ENCODE measurements at regions not wholly inside any gene's neighbourhood (a gene's known extent, or its start where the extent isn't known, plus 50 kb on each side); places are given as distances from the start of the nearest gene placed in this dataset.

GRCh38 chr5:155839251-155840037, 487.5 kb upstream of the SGCD start:
- ATAC-seq (replicated peaks) = no peak
- H3K27me3 Mint-ChIP-seq = no peaks in the 10 kb centered on the region
- H3K9me3 Mint-ChIP-seq = no peaks in the 10 kb centered on the region
- H3K4me3 Mint-ChIP-seq = no peak overlapping the region
- DNase-seq = no peak
- H3K36me3 Mint-ChIP-seq (ENCODE audit: insufficient read depth) = peaks cover 10% of the 10 kb centered on the region
- peaks cover 2 to 12% of the 10 kb centered on the region in 2 donors for H3K4me1 Mint-ChIP-seq (ENCODE audit: low read depth in 2 of 2)
- H3K27ac Mint-ChIP-seq = no peak overlapping the region

- Mint-ChIP-seq H3K27ac (no peak overlapping the region), H3K9me3 (no peaks in the 10 kb centered on the region), H3K27me3 (no peaks in the 10 kb centered on the region), H3K36me3 (ENCODE audit: insufficient read depth) (no peaks in the 10 kb centered on the region), H3K4me3 (no peak overlapping the region), H3K4me1 (ENCODE audit: low read depth in 2 of 2) (no peaks in the 10 kb centered on the region)
- DNase-seq = no peak
- ATAC-seq (replicated peaks) = no peak
Measured at GRCh38 chr5:155844542-155844941, 482.4 kb upstream of the SGCD start.

- Mint-ChIP-seq H3K36me3 (ENCODE audit: insufficient read depth) (no peaks in the 10 kb centered on the region), H3K9me3 (peaks cover 0 to 2% of the 10 kb centered on the region in 2 donors), H3K27me3 (peaks cover 0 to 13% of the 10 kb centered on the region in 2 donors), H3K4me1 (ENCODE audit: low read depth in 2 of 2) (no peaks in the 10 kb centered on the region), H3K27ac (no peak overlapping the region), H3K4me3 (no peak overlapping the region)
- DNase-seq (no peak), ATAC-seq (replicated peaks) (no peak)
Measured at GRCh38 chr5:155850370-155850769, 476.6 kb upstream of the SGCD start.

GRCh38 chr5:155866971-155867370, 460.0 kb upstream of the SGCD start:
- H3K4me3 Mint-ChIP-seq = no peak overlapping the region
- peaks cover 2 to 6% of the 10 kb centered on the region in 2 donors for H3K9me3 Mint-ChIP-seq
- peaks cover 3 to 8% of the 10 kb centered on the region in 2 donors for H3K4me1 Mint-ChIP-seq (ENCODE audit: low read depth in 2 of 2)
- peaks cover 8 to 13% of the 10 kb centered on the region in 2 donors for H3K27me3 Mint-ChIP-seq
- no peaks in the 10 kb centered on the region for H3K36me3 Mint-ChIP-seq (ENCODE audit: insufficient read depth)
- ATAC-seq (replicated peaks) (no peak), DNase-seq (no peak)
- no peak overlapping the region for H3K27ac Mint-ChIP-seq

GRCh38 chr5:155867522-155868088, 459.4 kb upstream of the SGCD start:
- no peak for ATAC-seq (replicated peaks)
- no peaks in the 10 kb centered on the region for H3K36me3 Mint-ChIP-seq (ENCODE audit: insufficient read depth)
- H3K4me3 Mint-ChIP-seq = no peak overlapping the region
- peaks cover 9 to 13% of the 10 kb centered on the region in 2 donors for H3K27me3 Mint-ChIP-seq
- no peak for DNase-seq
- H3K4me1 Mint-ChIP-seq (ENCODE audit: low read depth in 2 of 2) = peaks cover 3 to 8% of the 10 kb centered on the region in 2 donors
- peaks cover 2 to 6% of the 10 kb centered on the region in 2 donors for H3K9me3 Mint-ChIP-seq
- H3K27ac Mint-ChIP-seq = no peak overlapping the region

GRCh38 chr5:155870636-155871035, 456.3 kb upstream of the SGCD start:
- Mint-ChIP-seq H3K4me1 (ENCODE audit: low read depth in 2 of 2) (peaks cover 0 to 8% of the 10 kb centered on the region in 2 donors), H3K9me3 (peaks cover 0 to 2% of the 10 kb centered on the region in 2 donors), H3K27me3 (peaks cover 7 to 9% of the 10 kb centered on the region in 2 donors), H3K27ac (no peak overlapping the region), H3K4me3 (no peak overlapping the region), H3K36me3 (ENCODE audit: insufficient read depth) (no peaks in the 10 kb centered on the region)
- ATAC-seq (replicated peaks) (no peak), DNase-seq (no peak)

- no peak for DNase-seq
- ATAC-seq (replicated peaks) = no peak
- Mint-ChIP-seq H3K4me1 (ENCODE audit: low read depth in 2 of 2) (peaks cover 0 to 8% of the 10 kb centered on the region in 2 donors), H3K27me3 (peaks cover 7 to 9% of the 10 kb centered on the region in 2 donors), H3K36me3 (ENCODE audit: insufficient read depth) (no peaks in the 10 kb centered on the region), H3K4me3 (no peak overlapping the region), H3K27ac (no peak overlapping the region), H3K9me3 (peaks cover 0 to 2% of the 10 kb centered on the region in 2 donors)
Measured at GRCh38 chr5:155871623-155872022, 455.3 kb upstream of the SGCD start.

- Mint-ChIP-seq H3K36me3 (ENCODE audit: insufficient read depth) (no peaks in the 10 kb centered on the region), H3K4me3 (no peak overlapping the region)
Measured at GRCh38 chr5:155872629-155873220, 454.2 kb upstream of the SGCD start.

GRCh38 chr5:155878991-155879575, 447.9 kb upstream of the SGCD start:
- DNase-seq (no peak), ATAC-seq (replicated peaks) (no peak)
- Mint-ChIP-seq H3K9me3 (no peaks in the 10 kb centered on the region), H3K27me3 (no peaks in the 10 kb centered on the region), H3K36me3 (ENCODE audit: insufficient read depth) (no peaks in the 10 kb centered on the region), H3K4me3 (no peak overlapping the region), H3K4me1 (ENCODE audit: low read depth in 2 of 2) (no peaks in the 10 kb centered on the region), H3K27ac (no peak overlapping the region)

More at GRCh38 chr5:155872629-155873220, 454.2 kb upstream of the SGCD start:
- peaks cover 0 to 2% of the 10 kb centered on the region in 2 donors for H3K9me3 Mint-ChIP-seq
- peaks cover 0 to 8% of the 10 kb centered on the region in 2 donors for H3K4me1 Mint-ChIP-seq (ENCODE audit: low read depth in 2 of 2)
- H3K27ac Mint-ChIP-seq = no peak overlapping the region
- peaks cover 7 to 9% of the 10 kb centered on the region in 2 donors for H3K27me3 Mint-ChIP-seq
- ATAC-seq (replicated peaks) = no peak
- no peak for DNase-seq

GRCh38 chr5:155884041-155884440, 442.9 kb upstream of the SGCD start:
- H3K27ac Mint-ChIP-seq = no peak overlapping the region

GRCh38 chr5:155885199-155885598, 441.8 kb upstream of the SGCD start:
- no peaks in the 10 kb centered on the region for H3K36me3 Mint-ChIP-seq (ENCODE audit: insufficient read depth)
- H3K27me3 Mint-ChIP-seq = peaks cover 0 to 3% of the 10 kb centered on the region in 2 donors
- peaks cover 0 to 3% of the 10 kb centered on the region in 2 donors for H3K4me1 Mint-ChIP-seq (ENCODE audit: low read depth in 2 of 2)
- ATAC-seq (replicated peaks) = peak; percentile 73
- DNase-seq = no peak
- H3K27ac Mint-ChIP-seq = no peak overlapping the region
- H3K9me3 Mint-ChIP-seq = no peaks in the 10 kb centered on the region
- no peak overlapping the region for H3K4me3 Mint-ChIP-seq

More at GRCh38 chr5:155884041-155884440, 442.9 kb upstream of the SGCD start:
- Mint-ChIP-seq H3K36me3 (ENCODE audit: insufficient read depth) (no peaks in the 10 kb centered on the region), H3K9me3 (no peaks in the 10 kb centered on the region), H3K27me3 (no peaks in the 10 kb centered on the region), H3K4me1 (ENCODE audit: low read depth in 2 of 2) (peaks cover 0 to 3% of the 10 kb centered on the region in 2 donors), H3K4me3 (no peak overlapping the region)
- DNase-seq (peak in 2 of 3 experiments; percentile 1 to 4), ATAC-seq (replicated peaks) (peak; percentile 87)

GRCh38 chr5:155886311-155887031, 440.5 kb upstream of the SGCD start:
- Mint-ChIP-seq H3K4me3 (no peak overlapping the region), H3K4me1 (ENCODE audit: low read depth in 2 of 2) (peaks cover 0 to 3% of the 10 kb centered on the region in 2 donors), H3K27me3 (peaks cover 0 to 5% of the 10 kb centered on the region in 2 donors), H3K9me3 (no peaks in the 10 kb centered on the region), H3K36me3 (ENCODE audit: insufficient read depth) (no peaks in the 10 kb centered on the region), H3K27ac (no peak overlapping the region)
- DNase-seq = no peak
- no peak for ATAC-seq (replicated peaks)

- no peak for ATAC-seq (replicated peaks)
Measured at GRCh38 chr5:155895484-155895883, 431.5 kb upstream of the SGCD start.

More at GRCh38 chr5:155895484-155895883, 431.5 kb upstream of the SGCD start:
- Mint-ChIP-seq H3K27me3 (no peaks in the 10 kb centered on the region), H3K36me3 (ENCODE audit: insufficient read depth) (no peaks in the 10 kb centered on the region), H3K9me3 (no peaks in the 10 kb centered on the region), H3K4me3 (no peak overlapping the region), H3K4me1 (ENCODE audit: low read depth in 2 of 2) (peaks cover 0 to 3% of the 10 kb centered on the region in 2 donors), H3K27ac (no peak overlapping the region)
- no peak for DNase-seq
